Gastrocnemius medialis (tissue), 4 donors: ENCODE measurements at regions not wholly inside any gene's neighbourhood (a gene's known extent, or its start where the extent isn't known, plus 50 kb on each side); places are given as distances from the start of the nearest gene placed in this dataset.

ENCODE experiments used
- CTCF ChIP-seq, 5 experiments: fragments of 450-650 bp in 3 of 5; fragments of 200-600 bp in 2 of 5; sonication (generic) in 2 of 5; IDR thresholded peaks in 4 of 5; conservative IDR thresholded peaks in 1 of 5; 1 replicate in 4 of 5; 2 replicates in 1 of 5; pipeline ENCODE4 v1.5.1; 2016 to 2019; ENCODE audit warnings: antibody characterized with exemption in 5 of 5, mild to moderate bottlenecking in 3 of 5, moderate library complexity in 3 of 5
- POLR2A ChIP-seq, 2 donors: fragments of 450-650 bp; IDR thresholded peaks; one replicate each; pipeline ENCODE4 v1.6.1; 2017; ENCODE audit warnings: antibody characterized with exemption in 2 of 2, mild to moderate bottlenecking in 2 of 2, moderate library complexity in 2 of 2

- TF ChIP-seq POLR2A (IDR thresholded peaks at IDR 0.05) (no peak), CTCF (IDR thresholded peaks at IDR 0.05 in 4 of 5, conservative IDR thresholded peaks at IDR 0.05 in 1 of 5) (no peak)
These were observed 125.2 kb upstream of the ELAC2 start for GRCh38 chr17:13143001-13143400.
